Peyer's patch (tissue), 4 donors: ENCODE measurements at regions not wholly inside any gene's neighbourhood (a gene's known extent, or its start where the extent isn't known, plus 50 kb on each side); places are given as distances from the start of the nearest gene placed in this dataset.

Experiments used
- DNase-seq, 3 donors: peaks; one replicate each; pipeline ENCODE4 v3.0.0-alpha.2; 2017 to 2019
- H3K27ac ChIP-seq, 4 donors: fragments of 200-600 bp; sonication (generic); one replicate each; pipeline ENCODE4 v1.5.1; 2016 to 2019
- H3K27me3 ChIP-seq, 2 donors: fragments of 200-600 bp; sonication (generic); one replicate each; pipeline ENCODE4 v1.5.1; 2019
- H3K36me3 ChIP-seq, 3 donors: fragments of 200-600 bp; sonication (generic); one replicate each; pipeline ENCODE4 v1.5.1; 2016 to 2019
- H3K4me1 ChIP-seq, 4 donors: fragments of 200-600 bp; sonication (generic); one replicate each; pipeline ENCODE4 v1.5.1; 2016 to 2019
- H3K4me3 ChIP-seq, 4 donors: fragments of 200-600 bp; sonication (generic); 1 replicate in 3 of 4; 2 replicates in 1 of 4; pipeline ENCODE4 v1.5.1; 2016 to 2019; ENCODE audit warnings: mild to moderate bottlenecking in 1 of 4
- H3K9me3 ChIP-seq, 4 donors: fragments of 200-600 bp; sonication (generic); one replicate each; pipeline ENCODE4 v1.5.1; 2016 to 2019; ENCODE audit warnings: mild to moderate bottlenecking in 1 of 4
- CTCF ChIP-seq, 6 experiments: fragments of 450-650 bp in 4 of 6; fragments of 200-600 bp in 2 of 6; sonication (generic) in 1 of 6; IDR thresholded peaks; one replicate each; pipeline ENCODE4 v1.5.1; 2017 to 2019; ENCODE audit warnings: antibody characterized with exemption in 6 of 6, mild to moderate bottlenecking in 3 of 6, moderate library complexity in 1 of 6
- POLR2A ChIP-seq, 2 donors: fragments of 450-650 bp; IDR thresholded peaks; one replicate each; pipeline ENCODE4 v1.5.1; 2017; ENCODE audit warnings: antibody characterized with exemption in 2 of 2, mild to moderate bottlenecking in 2 of 2, moderate library complexity in 2 of 2

- no peak for TF ChIP-seq POLR2A (IDR thresholded peaks at IDR 0.05)
- TF ChIP-seq CTCF (IDR thresholded peaks at IDR 0.05): no peak
- Histone ChIP-seq H3K4me1 (no peaks in the 10 kb centered on the region), H3K36me3 (no peaks in the 10 kb centered on the region), H3K27ac (no peak overlapping the region), H3K27me3 (no peaks in the 10 kb centered on the region), H3K4me3 (no peak overlapping the region), H3K9me3 (no peaks in the 10 kb centered on the region)
- no peak for DNase-seq
Observed at GRCh38 chr6:95905132-95905531, 110.6 kb upstream of the FUT9 start.

DNA sequence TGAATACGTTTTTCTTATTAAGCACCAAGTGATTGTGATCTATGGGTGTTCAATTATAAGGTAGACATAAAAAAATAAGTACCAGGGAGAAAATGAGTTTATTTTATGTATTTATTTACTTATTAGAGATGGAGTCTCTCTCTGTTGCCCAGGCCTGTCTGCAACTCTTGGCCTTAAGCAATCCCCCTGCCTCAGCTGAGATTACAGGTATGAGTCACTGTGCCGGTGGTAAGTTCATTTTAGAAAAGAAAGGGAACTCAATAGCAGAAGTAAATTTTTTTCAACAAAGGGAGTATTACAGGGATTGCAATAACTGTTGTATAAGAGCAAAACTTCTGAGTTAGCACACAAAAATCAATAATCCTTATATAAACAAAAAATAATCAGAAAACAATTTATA lies 98.7 kb upstream of the FUT9 start:
- no peaks in the 10 kb centered on the region for H3K9me3 ChIP-seq
- no peak for DNase-seq
- no peaks in the 10 kb centered on the region for H3K36me3 ChIP-seq
- no peak overlapping the region for H3K27ac ChIP-seq
- no peaks in the 10 kb centered on the region for H3K27me3 ChIP-seq
- no peak overlapping the region for H3K4me3 ChIP-seq
- TF ChIP-seq POLR2A (IDR thresholded peaks at IDR 0.05) (no peak), CTCF (IDR thresholded peaks at IDR 0.05) (no peak)
- no peaks in the 10 kb centered on the region for H3K4me1 ChIP-seq

- Histone ChIP-seq H3K27ac (no peak overlapping the region), H3K27me3 (no peaks in the 10 kb centered on the region), H3K4me3 (no peak overlapping the region), H3K36me3 (no peaks in the 10 kb centered on the region), H3K4me1 (no peaks in the 10 kb centered on the region), H3K9me3 (no peaks in the 10 kb centered on the region)
- no peak for DNase-seq
- TF ChIP-seq POLR2A (IDR thresholded peaks at IDR 0.05) (no peak), CTCF (IDR thresholded peaks at IDR 0.05) (peak in 1 of 6 experiments; percentile 16)
Observed at GRCh38 chr6:95923518-95923917, 92.3 kb upstream of the FUT9 start.

DNA sequence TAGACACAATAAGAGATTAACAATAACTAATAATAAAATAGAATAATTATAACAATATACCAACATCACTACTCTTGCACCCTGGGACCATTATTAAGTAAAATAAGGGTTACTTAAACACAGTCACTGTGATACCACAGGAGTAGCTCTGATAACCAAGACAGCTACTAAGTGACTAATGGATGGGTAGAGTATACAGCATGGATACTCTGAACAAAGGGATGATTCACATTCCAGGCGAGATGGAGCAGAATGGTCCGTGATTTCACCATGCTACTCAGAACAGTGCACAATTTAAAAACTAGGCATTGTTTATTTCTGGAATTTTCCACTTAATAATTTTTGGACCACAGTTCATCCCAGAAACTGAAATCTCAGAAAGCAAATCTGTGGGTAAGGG lies 80.0 kb upstream of the FUT9 start:
- no peaks in the 10 kb centered on the region for H3K27me3 ChIP-seq
- H3K4me1 ChIP-seq: no peaks in the 10 kb centered on the region
- no peak for TF ChIP-seq POLR2A (IDR thresholded peaks at IDR 0.05)
- TF ChIP-seq CTCF (IDR thresholded peaks at IDR 0.05): no peak
- DNase-seq: no peak
- no peak overlapping the region for H3K27ac ChIP-seq
- no peaks in the 10 kb centered on the region for H3K9me3 ChIP-seq
- no peak overlapping the region for H3K4me3 ChIP-seq
- no peaks in the 10 kb centered on the region for H3K36me3 ChIP-seq

GRCh38 chr6:95946906-95947305 lies 68.9 kb upstream of the FUT9 start:
- H3K36me3 ChIP-seq: no peaks in the 10 kb centered on the region
- TF ChIP-seq POLR2A (IDR thresholded peaks at IDR 0.05) (no peak), CTCF (IDR thresholded peaks at IDR 0.05) (no peak)
- H3K4me3 ChIP-seq: no peak overlapping the region
- no peaks in the 10 kb centered on the region for H3K9me3 ChIP-seq
- no peak overlapping the region for H3K27ac ChIP-seq
- no peaks in the 10 kb centered on the region for H3K27me3 ChIP-seq
- H3K4me1 ChIP-seq: no peaks in the 10 kb centered on the region
- no peak for DNase-seq

- no peak for TF ChIP-seq POLR2A (IDR thresholded peaks at IDR 0.05)
- TF ChIP-seq CTCF (IDR thresholded peaks at IDR 0.05): no peak
- no peaks in the 10 kb centered on the region for H3K27me3 ChIP-seq
- H3K4me3 ChIP-seq: no peak overlapping the region
- no peak for DNase-seq
- H3K9me3 ChIP-seq: no peaks in the 10 kb centered on the region
- no peaks in the 10 kb centered on the region for H3K36me3 ChIP-seq
- no peaks in the 10 kb centered on the region for H3K4me1 ChIP-seq
- no peak overlapping the region for H3K27ac ChIP-seq
Observed at GRCh38 chr6:95948324-95948723, 67.5 kb upstream of the FUT9 start.
